SK-N-SH (cell line): ENCODE measurements at regions not wholly inside any gene's neighbourhood (a gene's known extent, or its start where the extent isn't known, plus 50 kb on each side); places are given as distances from the start of the nearest gene placed in this dataset.

Source experiments
- CTCF ChIA-PET: fragments of 300-600, 350-600 bp; formaldehyde crosslinking; extraction: SDS; loops from one replicate; lab custom pipeline; 2021; lab: Yijun Ruan, JAX
- POLR2A ChIA-PET: fragments of 350-600 bp; sonication (Branson Sonifier 250); formaldehyde crosslinking; extraction: SDS; loops from one replicate; lab custom pipeline; 2020; ENCODE audit warnings: antibody characterized with exemption, inconsistent platforms; lab: Yijun Ruan, JAX
- DNase-seq: peaks from one replicate; pipeline ENCODE4 v3.0.0; 2012
- H2AFZ ChIP-seq: fragments of 200-600 bp; sonication (generic); 2 replicates; pipeline ENCODE4 v1.8.1; 2016; ENCODE audit warnings: antibody characterized with exemption, mild to moderate bottlenecking, low read depth
- H3F3A ChIP-seq: fragments of 200-600 bp; sonication (generic); replicated peaks from 2 replicates; pipeline ENCODE3; 2016; ENCODE audit warnings: antibody characterized with exemption, mild to moderate bottlenecking; ENCODE audit not compliant: insufficient read depth
- H3K27ac ChIP-seq, 2 experiments: fragments of 200-500 bp in 1 of 2; fragments of 200-600 bp in 1 of 2; sonication (Bioruptor generic) in 1 of 2; sonication (generic), shearing (Covaris generic) in 1 of 2; 2 replicates each; pipeline versions ENCODE4 v1.5.1 to v1.6.1; 2014 to 2016; ENCODE audit warnings: low read depth in 2 of 2, inconsistent platforms in 1 of 2, low read length in 1 of 2, mild to moderate bottlenecking in 1 of 2, mixed read lengths in 1 of 2
- H3K27me3 ChIP-seq: fragments of 200-600 bp; sonication (generic), shearing (Covaris generic); 2 replicates; pipeline ENCODE4 v1.6.1; 2016; ENCODE audit warnings: mixed run types; ENCODE audit not compliant: insufficient read depth
- H3K36me3 ChIP-seq, 2 experiments: fragments of 200-500 bp in 1 of 2; fragments of 200-600 bp in 1 of 2; sonication (Bioruptor generic) in 1 of 2; sonication (generic) in 1 of 2; replicated peaks in 1 of 2; 2 replicates each; pipeline versions ENCODE3 to v1.5.1; 2014 to 2016; ENCODE audit warnings: low read length in 1 of 2, mild to moderate bottlenecking in 1 of 2; ENCODE audit not compliant: insufficient read depth in 2 of 2, control insufficient read depth in 1 of 2
- H3K4me1 ChIP-seq, 2 experiments: fragments of 200-500 bp in 1 of 2; fragments of 200-600 bp in 1 of 2; sonication (Bioruptor generic) in 1 of 2; sonication (generic), shearing (Covaris generic) in 1 of 2; 2 replicates each; pipeline versions ENCODE4 v1.5.1 to v1.6.1; 2014 to 2016; ENCODE audit warnings: low read depth in 1 of 2, low read length in 1 of 2, mixed run types in 1 of 2; ENCODE audit not compliant: insufficient read depth in 2 of 2, control insufficient read depth in 1 of 2
- H3K4me2 ChIP-seq: fragments of 200-600 bp; sonication (generic), shearing (Covaris generic); 2 replicates; pipeline ENCODE4 v1.6.1; 2017; ENCODE audit warnings: mixed run types
- H3K4me3 ChIP-seq, 2 experiments: fragments of 200-500 bp in 1 of 2; fragments of 200-600 bp in 1 of 2; sonication (Bioruptor generic) in 1 of 2; sonication (generic), shearing (Covaris generic) in 1 of 2; 2 replicates each; pipeline versions ENCODE4 v1.5.1 to v1.8.1; 2014 to 2016; ENCODE audit warnings: low read depth in 2 of 2, inconsistent platforms in 1 of 2, low read length in 1 of 2, mild to moderate bottlenecking in 1 of 2, mixed read lengths in 1 of 2, moderate library complexity in 1 of 2
- H3K79me2 ChIP-seq: fragments of 200-600 bp; sonication (generic); 2 replicates; pipeline ENCODE4 v1.8.1; 2017; ENCODE audit warnings: mild to moderate bottlenecking; ENCODE audit not compliant: insufficient read depth
- H3K9ac ChIP-seq: fragments of 200-600 bp; sonication (generic); 2 replicates; pipeline ENCODE4 v1.6.1; 2017; ENCODE audit warnings: mixed run types
- H3K9me2 ChIP-seq: fragments of 200-600 bp; sonication (generic); 2 replicates; pipeline ENCODE4 v1.6.1; 2017; ENCODE audit warnings: mixed run types
- H3K9me3 ChIP-seq: fragments of 200-600 bp; sonication (generic); 2 replicates; pipeline ENCODE4 v1.6.1; 2017; ENCODE audit warnings: mixed run types, mild to moderate bottlenecking, moderate library complexity
- H4K20me1 ChIP-seq: fragments of 200-600 bp; sonication (generic); 2 replicates; pipeline ENCODE4 v1.6.1; 2017; ENCODE audit warnings: mild to moderate bottlenecking, mixed run types; ENCODE audit not compliant: insufficient read depth
- CTCF ChIP-seq: fragments of 200-600 bp; sonication (generic); IDR thresholded peaks from 2 replicates; pipeline ENCODE4 v1.6.1; 2017; ENCODE audit warnings: antibody characterized with exemption, mild to moderate bottlenecking, moderate library complexity
- FOSL2 ChIP-seq: IDR thresholded peaks from 2 replicates; pipeline ENCODE4 v1.4.0; 2012; ENCODE audit warnings: low read depth, mild to moderate bottlenecking, moderate library complexity, borderline replicate concordance
- GABPA ChIP-seq: IDR thresholded peaks from 2 replicates; pipeline ENCODE4 v1.4.0; 2012; ENCODE audit warnings: low read depth, mild to moderate bottlenecking
- GATA2 ChIP-seq: sonication (generic); formaldehyde crosslinking; IDR thresholded peaks from 2 replicates; pipeline ENCODE4 v1.5.0; 2020; ENCODE audit warnings: mild to moderate bottlenecking, missing genetic modification reagents
- IRF3 ChIP-seq: fragments of 150-350 bp; IDR thresholded peaks from 2 replicates; pipeline ENCODE4 v1.6.1; 2016; ENCODE audit warnings: mild to moderate bottlenecking, low read depth, low read length
- MEF2A ChIP-seq: IDR thresholded peaks from 2 replicates; pipeline ENCODE4 v1.4.0; 2012; ENCODE audit warnings: low read depth, borderline replicate concordance
- NRF1 ChIP-seq: IDR thresholded peaks from 2 replicates; pipeline ENCODE4 v1.6.1; 2012; ENCODE audit warnings: low read depth, mild to moderate bottlenecking, low read length
- POLR2AphosphoS5 ChIP-seq: IDR thresholded peaks from 2 replicates; pipeline ENCODE4 v1.6.1; 2012; ENCODE audit warnings: low read depth, low read length
- RAD21 ChIP-seq: IDR thresholded peaks from 2 replicates; pipeline ENCODE4 v1.6.1; 2012; ENCODE audit warnings: mild to moderate bottlenecking, low read length
- RCOR1 ChIP-seq: fragments of 150-350 bp; IDR thresholded peaks from 2 replicates; pipeline ENCODE4 v1.6.1; 2017; ENCODE audit warnings: antibody characterized with exemption, low read length
- REST ChIP-seq: IDR thresholded peaks from 2 replicates; pipeline ENCODE4 v1.6.1; 2012; ENCODE audit warnings: mild to moderate bottlenecking, low read depth, low read length, moderate library complexity
- RFX5 ChIP-seq: IDR thresholded peaks from 2 replicates; pipeline ENCODE4 v1.6.1; 2012; ENCODE audit warnings: mild to moderate bottlenecking, improper control_type of control experiment, low read length
- RXRA ChIP-seq: IDR thresholded peaks from 2 replicates; pipeline ENCODE4 v1.4.0; 2012; ENCODE audit warnings: low read depth, mild to moderate bottlenecking, borderline replicate concordance
- TCF12 ChIP-seq: IDR thresholded peaks from 2 replicates; pipeline ENCODE4 v1.4.0; 2012
- USF2 ChIP-seq: fragments of 150-350 bp; IDR thresholded peaks from 2 replicates; pipeline ENCODE4 v1.6.1; 2017; ENCODE audit warnings: antibody characterized with exemption, low read length, low read depth, borderline replicate concordance
- YY1 ChIP-seq: IDR thresholded peaks from 2 replicates; pipeline ENCODE4 v1.4.0; 2012; ENCODE audit warnings: low read depth, mild to moderate bottlenecking
- ZBTB33 ChIP-seq: IDR thresholded peaks from 2 replicates; pipeline ENCODE4 v1.4.0; 2012; ENCODE audit warnings: low read depth, borderline replicate concordance
- WGBS: methylation state at CpG from one replicate; pipeline ENCODE4 v1.1.6; 2017; ENCODE audit warnings: low lambda C conversion rate; 5-methylcytosine and 5-hydroxymethylcytosine counted together

GRCh38 chr6:76422511-76423213, 350.2 kb upstream of the IMPG1 start:
- no peaks in the 10 kb centered on the region for H3F3A ChIP-seq
- H2AFZ ChIP-seq = no peak overlapping the region
- H3K9ac ChIP-seq = no peak overlapping the region
- DNase-seq = no peak
- POLR2A ChIA-PET = no interaction called here
- no peak overlapping the region for H3K4me3 ChIP-seq
- no peaks in the 10 kb centered on the region for H3K36me3 ChIP-seq
- H3K9me2 ChIP-seq = no peaks in the 10 kb centered on the region
- no peaks in the 10 kb centered on the region for H3K9me3 ChIP-seq
- 14% methylated on average over 2 of the region's 2 CpGs for WGBS
- H3K27me3 ChIP-seq = no peaks in the 10 kb centered on the region
- H3K79me2 ChIP-seq = no peaks in the 10 kb centered on the region
- H3K4me1 ChIP-seq = no peaks in the 10 kb centered on the region
- no peak overlapping the region for H3K4me2 ChIP-seq
- H3K27ac ChIP-seq = no peak overlapping the region
- H4K20me1 ChIP-seq = no peaks in the 10 kb centered on the region
- TF ChIP-seq MEF2A (no peak), RXRA (no peak), REST (no peak), TCF12 (no peak), NRF1 (no peak), GABPA (no peak), RCOR1 (no peak), ZBTB33 (no peak), POLR2AphosphoS5 (no peak), IRF3 (no peak)
- CTCF ChIA-PET = no interaction called here

GRCh38 chr6:76420094-76420493, 347.6 kb upstream of the IMPG1 start:
- no peak for DNase-seq
- H3K36me3 ChIP-seq = no peaks in the 10 kb centered on the region
- no peak overlapping the region for H3K4me2 ChIP-seq
- H4K20me1 ChIP-seq = no peaks in the 10 kb centered on the region
- H3K27me3 ChIP-seq = no peaks in the 10 kb centered on the region
- no peaks in the 10 kb centered on the region; a peak in 2 of 4 replicates for H3K4me1 ChIP-seq
- ChIA-PET POLR2A (no interaction called here), CTCF (no interaction called here)
- no peak overlapping the region for H3K9ac ChIP-seq
- no peaks in the 10 kb centered on the region for H3F3A ChIP-seq
- WGBS = 17% methylated on average over 2 of the region's 2 CpGs
- TF ChIP-seq IRF3 = no peak
- no peak for TF ChIP-seq GATA2
- TF ChIP-seq NRF1 = no peak
- TF ChIP-seq USF2 = no peak
- no peak for TF ChIP-seq FOSL2
- TF ChIP-seq CTCF = no peak
- no peak for TF ChIP-seq RAD21
- no peak for TF ChIP-seq RFX5
- no peak for TF ChIP-seq YY1
- H3K79me2 ChIP-seq = no peaks in the 10 kb centered on the region
- no peaks in the 10 kb centered on the region for H3K9me3 ChIP-seq
- H2AFZ ChIP-seq = no peak overlapping the region
- no peak overlapping the region for H3K4me3 ChIP-seq
- no peaks in the 10 kb centered on the region for H3K9me2 ChIP-seq
- no peak overlapping the region for H3K27ac ChIP-seq
